ENCODE measurements at regions not wholly inside any gene's neighbourhood (a gene's known extent, or its start where the extent isn't known, plus 50 kb on each side); places are given as distances from the start of the nearest gene placed in this dataset.

- no peak for DNase-seq (ENCODE audit: low read depth)
These were observed 403.4 kb upstream of the SUCLG2 start for GRCh38 chr3:68057637-68058320.

- no peak for DNase-seq (ENCODE audit: low read depth)
These were observed 402.1 kb upstream of the SUCLG2 start for GRCh38 chr3:68056556-68056955.

GRCh38 chr3:68055215-68055614 is 400.8 kb upstream of the SUCLG2 start:
- no peak for DNase-seq (ENCODE audit: low read depth)

GRCh38 chr3:68049776-68050175 is 395.4 kb upstream of the SUCLG2 start:
- DNase-seq (ENCODE audit: low read depth), result no peak

GRCh38 chr3:68045976-68046375 is 391.6 kb upstream of the SUCLG2 start:
- DNase-seq (ENCODE audit: low read depth), result no peak

- DNase-seq (ENCODE audit: low read depth), result no peak
These were observed 379.5 kb upstream of the SUCLG2 start for GRCh38 chr3:68033867-68034266.

GRCh38 chr3:68032209-68032608 is 377.8 kb upstream of the SUCLG2 start:
- no peak for DNase-seq (ENCODE audit: low read depth)

GRCh38 chr3:68025189-68025588 is 370.8 kb upstream of the SUCLG2 start:
- no peak for DNase-seq (ENCODE audit: low read depth)

GRCh38 chr3:68019876-68020275 is 365.5 kb upstream of the SUCLG2 start:
- DNase-seq (ENCODE audit: low read depth), result no peak

- no peak for DNase-seq (ENCODE audit: low read depth)
These were observed 363.9 kb upstream of the SUCLG2 start for GRCh38 chr3:68018275-68018674.

GRCh38 chr3:68017069-68017468 is 362.7 kb upstream of the SUCLG2 start:
- DNase-seq (ENCODE audit: low read depth), result no peak

GRCh38 chr3:68009900-68010299 is 355.5 kb upstream of the SUCLG2 start:
- no peak for DNase-seq (ENCODE audit: low read depth)

- DNase-seq (ENCODE audit: low read depth), result no peak
These were observed 353.3 kb upstream of the SUCLG2 start for GRCh38 chr3:68007621-68008226.

- DNase-seq (ENCODE audit: low read depth), result no peak
These were observed 352.2 kb upstream of the SUCLG2 start for GRCh38 chr3:68006646-68007045.

GRCh38 chr3:68004091-68004490 is 349.7 kb upstream of the SUCLG2 start:
- no peak for DNase-seq (ENCODE audit: low read depth)

GRCh38 chr3:67998281-67998680 is 343.9 kb upstream of the SUCLG2 start:
- no peak for DNase-seq (ENCODE audit: low read depth)

GRCh38 chr3:67995206-67995605 is 340.8 kb upstream of the SUCLG2 start:
- DNase-seq (ENCODE audit: low read depth), result no peak

GRCh38 chr3:67986706-67987105 is 332.3 kb upstream of the SUCLG2 start:
- no peak for DNase-seq (ENCODE audit: low read depth)

GRCh38 chr3:67983166-67983565 is 328.8 kb upstream of the SUCLG2 start:
- no peak for DNase-seq (ENCODE audit: low read depth)

- no peak for DNase-seq (ENCODE audit: low read depth)
These were observed 326.7 kb upstream of the SUCLG2 start for GRCh38 chr3:67981077-67981476.

- no peak for DNase-seq (ENCODE audit: low read depth)
These were observed 324.9 kb upstream of the SUCLG2 start for GRCh38 chr3:67979342-67979741.

GRCh38 chr3:67977762-67978161 is 323.4 kb upstream of the SUCLG2 start:
- no peak for DNase-seq (ENCODE audit: low read depth)

- no peak for DNase-seq (ENCODE audit: low read depth)
These were observed 322.3 kb upstream of the SUCLG2 start for GRCh38 chr3:67976663-67977062.

- no peak for DNase-seq (ENCODE audit: low read depth)
These were observed 310.2 kb upstream of the SUCLG2 start for GRCh38 chr3:67964596-67964995.

Measured in RPMI7951 (cell line).